ENCODE measurements at regions not wholly inside any gene's neighbourhood (a gene's known extent, or its start where the extent isn't known, plus 50 kb on each side); places are given as distances from the start of the nearest gene placed in this dataset.
"Not testable (repeated sequence)": the region's sequence is repeated elsewhere in the genome, so short reads cannot be mapped to it uniquely, and the experiment has no call there.

GRCh38 chr3:106530367-106530766 is 661.6 kb upstream of the CBLB start:
- DNase-seq (ENCODE audit: extremely low read depth, low read depth): no peak
- no peak overlapping the region for H3K4me3 ChIP-seq (replicated peaks; ENCODE audit: low read depth, low read length)
- TF ChIP-seq CTCF (IDR thresholded peaks at IDR 0.05; ENCODE audit: low read depth, low read length, missing control alignments): no peak

GRCh38 chr3:106531771-106532329 is 663.0 kb upstream of the CBLB start:
- H3K4me3 ChIP-seq (replicated peaks; ENCODE audit: low read depth, low read length); DNase-seq (ENCODE audit: extremely low read depth, low read depth): not testable (repeated sequence)

- H3K4me3 ChIP-seq (replicated peaks; ENCODE audit: low read depth, low read length): no peak overlapping the region
- TF ChIP-seq CTCF (IDR thresholded peaks at IDR 0.05; ENCODE audit: low read depth, low read length, missing control alignments): no peak
- DNase-seq (ENCODE audit: extremely low read depth, low read depth): no peak
Measured at GRCh38 chr3:106533093-106533787, 664.4 kb upstream of the CBLB start.

- TF ChIP-seq CTCF (IDR thresholded peaks at IDR 0.05; ENCODE audit: low read depth, low read length, missing control alignments): no peak
- H3K4me3 ChIP-seq (replicated peaks; ENCODE audit: low read depth, low read length): no peak overlapping the region
- no peak for DNase-seq (ENCODE audit: extremely low read depth, low read depth)
Measured at GRCh38 chr3:106533788-106534160, 665.0 kb upstream of the CBLB start.

GRCh38 chr3:106534206-106534605 is 665.4 kb upstream of the CBLB start:
- no peak for DNase-seq (ENCODE audit: extremely low read depth, low read depth)

GRCh38 chr3:106540743-106541142 is 671.9 kb upstream of the CBLB start:
- DNase-seq (ENCODE audit: extremely low read depth, low read depth): no peak
- no peak overlapping the region for H3K4me3 ChIP-seq (replicated peaks; ENCODE audit: low read depth, low read length)
- TF ChIP-seq CTCF (IDR thresholded peaks at IDR 0.05; ENCODE audit: low read depth, low read length, missing control alignments): no peak

More at GRCh38 chr3:106534206-106534605, 665.4 kb upstream of the CBLB start:
- TF ChIP-seq CTCF (IDR thresholded peaks at IDR 0.05; ENCODE audit: low read depth, low read length, missing control alignments): no peak
- H3K4me3 ChIP-seq (replicated peaks; ENCODE audit: low read depth, low read length): no peak overlapping the region

GRCh38 chr3:106542101-106542769 is 673.4 kb upstream of the CBLB start:
- H3K4me3 ChIP-seq (replicated peaks; ENCODE audit: low read depth, low read length): no peak overlapping the region
- DNase-seq (ENCODE audit: extremely low read depth, low read depth): no peak
- TF ChIP-seq CTCF (IDR thresholded peaks at IDR 0.05; ENCODE audit: low read depth, low read length, missing control alignments): no peak

Measured in HFF-Myc (cell line).